ENCODE measurements at regions not wholly inside any gene's neighbourhood (a gene's known extent, or its start where the extent isn't known, plus 50 kb on each side); places are given as distances from the start of the nearest gene placed in this dataset.
A peak's percentile ranks its signal among the peaks of the same experiment; 100 is the strongest.
"Not testable (repeated sequence)": the region's sequence is repeated elsewhere in the genome, so short reads cannot be mapped to it uniquely, and the experiment has no call there.

- H3K4me3 ChIP-seq, result no peak overlapping the region
- no peak overlapping the region for H3K27ac ChIP-seq
- no peaks in the 10 kb centered on the region for H3K9me3 ChIP-seq
- no peaks in the 10 kb centered on the region for H3K36me3 ChIP-seq
- intact Hi-C loops (cut with DNase I; ENCODE audit: low total_unique reads), result no loop called here
- no peaks in the 10 kb centered on the region for H3K27me3 ChIP-seq
- no peak for TF ChIP-seq CTCF (IDR thresholded peaks at IDR 0.05)
- no peak for DNase-seq
- H3K4me1 ChIP-seq, result peaks cover 0 to 7% (median 1%) of the 10 kb centered on the region in 4 donors
Observed at GRCh38 chr15:67937153-67937761, 97.4 kb upstream of the RNU6-1 start.

GRCh38 chr15:67939179-67939578, 99.3 kb upstream of the RNU6-1 start:
- intact Hi-C loops (cut with DNase I; ENCODE audit: low total_unique reads), result not testable (repeated sequence)

GRCh38 chr15:67939588-67940323, 99.9 kb upstream of the RNU6-1 start:
- DNase-seq; H3K27ac ChIP-seq; H3K4me3 ChIP-seq; H3K36me3 ChIP-seq; H3K27me3 ChIP-seq; H3K9me3 ChIP-seq; intact Hi-C loops (cut with DNase I; ENCODE audit: low total_unique reads): not testable (repeated sequence)
- peaks cover 0 to 27% (median 12%) of the 10 kb centered on the region in 4 donors for H3K4me1 ChIP-seq

More at GRCh38 chr15:67939179-67939578, 99.3 kb upstream of the RNU6-1 start:
- H3K36me3 ChIP-seq, H3K9me3 ChIP-seq, H3K4me3 ChIP-seq, H3K27me3 ChIP-seq, DNase-seq, H3K27ac ChIP-seq: not testable (repeated sequence)
- peaks cover 0 to 22% (median 9%) of the 10 kb centered on the region in 4 donors for H3K4me1 ChIP-seq

- no peak overlapping the region for H3K27ac ChIP-seq
- no peaks in the 10 kb centered on the region for H3K27me3 ChIP-seq
- no peak for DNase-seq
- H3K36me3 ChIP-seq, result no peaks in the 10 kb centered on the region
- peaks cover 0 to 33% (median 13%) of the 10 kb centered on the region in 4 donors for H3K4me1 ChIP-seq
- TF ChIP-seq CTCF (IDR thresholded peaks at IDR 0.05), result no peak
- no peaks in the 10 kb centered on the region for H3K9me3 ChIP-seq
- intact Hi-C loops (cut with DNase I; ENCODE audit: low total_unique reads), result no loop called here
- H3K4me3 ChIP-seq, result no peak overlapping the region
Observed at GRCh38 chr15:67940324-67940719, 100.5 kb upstream of the RNU6-1 start.

- Histone ChIP-seq H3K4me3 (no peak overlapping the region), H3K4me1 (peaks cover 0 to 47% (median 18%) of the 10 kb centered on the region in 4 donors), H3K27me3 (no peaks in the 10 kb centered on the region), H3K36me3 (no peaks in the 10 kb centered on the region), H3K9me3 (no peaks in the 10 kb centered on the region), H3K27ac (peak overlapping the region in 1 of 2 donors; percentile 34)
- intact Hi-C loops (cut with DNase I; ENCODE audit: low total_unique reads), result no loop called here
- no peak for TF ChIP-seq CTCF (IDR thresholded peaks at IDR 0.05)
- DNase-seq, result no peak
Observed at GRCh38 chr15:67941648-67942310, 101.9 kb upstream of the RNU6-1 start.

- no peak for TF ChIP-seq CTCF (IDR thresholded peaks at IDR 0.05)
- Histone ChIP-seq H3K4me3 (no peak overlapping the region), H3K36me3 (no peaks in the 10 kb centered on the region), H3K4me1 (peaks cover 0 to 47% (median 20%) of the 10 kb centered on the region in 4 donors), H3K9me3 (no peaks in the 10 kb centered on the region), H3K27me3 (no peaks in the 10 kb centered on the region), H3K27ac (peak overlapping the region; percentile 42 to 76)
- peak in 1 of 2 donors; percentile 70 for DNase-seq
- intact Hi-C loops (cut with DNase I; ENCODE audit: low total_unique reads), result no loop called here
Observed at GRCh38 chr15:67943475-67943874, 103.6 kb upstream of the RNU6-1 start.

All from tibial artery (tissue), 4 donors.